ENCODE measurements at regions not wholly inside any gene's neighbourhood (a gene's known extent, or its start where the extent isn't known, plus 50 kb on each side); places are given as distances from the start of the nearest gene placed in this dataset.

DNA sequence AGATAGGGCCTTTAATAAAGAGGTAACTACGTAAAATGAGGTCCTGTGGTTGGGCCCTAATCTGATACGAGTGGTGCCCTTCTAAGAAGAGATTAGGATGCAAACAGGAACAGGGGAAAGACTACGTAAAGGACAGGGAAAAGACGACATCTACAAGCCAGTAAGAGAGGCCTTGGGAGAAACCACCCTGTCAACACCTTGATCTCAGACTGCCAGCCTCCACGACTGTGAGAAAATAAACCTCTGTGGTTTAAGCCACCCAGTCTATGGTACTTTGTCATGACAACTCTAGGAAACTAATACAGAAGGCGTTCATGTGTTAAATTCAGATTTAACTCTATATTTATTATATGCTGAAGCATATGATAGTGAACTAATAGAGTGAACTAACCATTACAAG, 566.3 kb downstream of the UQCRFS1 start:
- Histone ChIP-seq H3K9ac (ENCODE audit: low read length in 5 of 5) (no peak overlapping the region), H3K27me3 (ENCODE audit: control insufficient read depth in 5 of 5, insufficient read depth in 4 of 5, low read length in 5 of 5) (peaks cover 0 to 3% (median 2%) of the 10 kb centered on the region in 5 donors), H3K4me1 (ENCODE audit: control insufficient read depth in 5 of 5, insufficient read depth in 5 of 5, low read length in 5 of 5) (peaks cover 0 to 16% (median 0%) of the 10 kb centered on the region in 5 donors), H3K36me3 (ENCODE audit: control insufficient read depth in 5 of 5, insufficient read depth in 5 of 5, low read length in 5 of 5) (no peaks in the 10 kb centered on the region), H3K4me3 (ENCODE audit: low read depth in 1 of 5, low read length in 5 of 5) (no peak overlapping the region), H3K27ac (ENCODE audit: low read depth, low read length) (no peak overlapping the region), H3K9me3 (ENCODE audit: control insufficient read depth in 5 of 5, low read length in 5 of 5) (no peaks in the 10 kb centered on the region)

DNA sequence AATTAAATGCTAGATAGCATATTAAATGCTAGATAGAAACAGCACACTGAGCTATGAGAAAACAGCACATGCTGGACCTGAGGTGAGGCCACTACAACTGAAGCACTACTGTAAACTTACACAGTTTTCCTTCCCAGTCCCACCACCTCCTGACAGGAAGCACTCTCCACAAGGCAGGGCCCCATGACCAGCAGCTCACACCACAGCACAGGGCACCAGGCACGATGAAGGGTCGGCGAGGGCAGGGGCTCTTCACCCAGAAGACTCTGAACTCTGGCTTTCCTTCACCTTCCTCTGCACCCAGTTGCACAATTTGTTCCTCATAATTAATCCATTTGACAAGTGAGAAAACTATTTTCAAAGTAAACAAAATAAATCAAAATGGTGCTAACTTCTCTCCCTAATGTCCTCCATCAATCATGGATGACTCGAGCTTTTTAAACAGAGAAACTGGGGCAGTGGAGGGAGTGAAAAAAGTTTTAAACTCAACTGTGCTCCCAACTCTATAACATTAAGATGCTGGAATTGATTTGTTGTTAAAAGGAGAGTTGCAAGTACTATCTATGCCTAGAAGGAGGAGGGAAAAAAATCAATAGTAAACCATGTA, 568.7 kb downstream of the UQCRFS1 start:
- Histone ChIP-seq H3K27ac (ENCODE audit: low read depth, low read length) (no peak overlapping the region), H3K9ac (ENCODE audit: low read length in 5 of 5) (no peak overlapping the region), H3K27me3 (ENCODE audit: control insufficient read depth in 5 of 5, insufficient read depth in 4 of 5, low read length in 5 of 5) (peaks cover 0 to 2% (median 0%) of the 10 kb centered on the region in 5 donors), H3K9me3 (ENCODE audit: control insufficient read depth in 5 of 5, low read length in 5 of 5) (no peaks in the 10 kb centered on the region), H3K36me3 (ENCODE audit: control insufficient read depth in 5 of 5, insufficient read depth in 5 of 5, low read length in 5 of 5) (no peaks in the 10 kb centered on the region), H3K4me1 (ENCODE audit: control insufficient read depth in 5 of 5, insufficient read depth in 5 of 5, low read length in 5 of 5) (peaks cover 0 to 16% (median 0%) of the 10 kb centered on the region in 5 donors), H3K4me3 (ENCODE audit: low read depth in 1 of 5, low read length in 5 of 5) (no peak overlapping the region)

DNA sequence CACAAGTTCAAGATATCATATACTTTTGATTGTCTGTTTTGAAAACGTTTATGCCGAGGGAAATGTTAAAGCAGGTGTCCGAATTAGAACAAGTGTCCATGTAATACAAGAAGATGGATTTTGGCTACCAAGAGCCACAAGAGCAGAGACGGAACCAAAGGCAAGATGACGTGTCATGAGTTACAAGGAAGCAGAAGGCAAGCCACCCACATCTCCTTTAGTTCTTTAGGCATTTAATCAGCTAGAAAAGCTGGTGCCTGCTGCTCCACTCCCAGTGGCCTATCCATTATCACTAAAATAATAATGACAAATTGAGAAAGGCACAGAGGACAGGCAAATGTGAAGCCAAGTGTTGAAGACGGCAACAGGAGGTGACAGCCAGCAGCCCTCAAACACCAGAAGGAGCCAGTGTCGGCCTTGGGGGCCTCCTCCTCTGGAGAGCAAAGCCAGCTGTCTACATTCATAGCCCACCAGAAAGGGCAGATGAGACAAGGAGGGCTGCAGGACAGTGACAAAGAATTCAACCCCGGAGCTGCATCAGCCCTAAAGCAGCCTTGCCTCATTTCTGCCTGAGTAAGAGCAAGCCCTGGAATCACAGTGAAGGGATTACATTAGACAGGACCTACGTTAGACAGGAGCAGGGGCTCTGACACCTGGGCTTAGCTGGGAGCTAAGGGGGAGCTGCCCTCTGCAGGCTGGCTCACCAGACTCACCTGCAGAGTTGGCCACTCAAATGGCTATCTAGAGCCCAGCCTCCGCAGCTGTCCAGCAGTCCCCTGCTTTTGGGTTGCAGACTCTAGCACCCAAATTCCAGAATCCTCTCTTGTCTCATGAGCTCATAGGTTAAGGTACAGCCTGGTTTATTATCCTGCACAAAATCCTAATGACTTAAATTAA, 569.9 kb downstream of the UQCRFS1 start:
- no peak overlapping the region for H3K4me3 ChIP-seq (ENCODE audit: low read depth in 1 of 5, low read length in 5 of 5)
- H3K27me3 ChIP-seq (ENCODE audit: control insufficient read depth in 5 of 5, insufficient read depth in 4 of 5, low read length in 5 of 5), result peaks cover 0 to 2% (median 0%) of the 10 kb centered on the region in 5 donors
- H3K9ac ChIP-seq (ENCODE audit: low read length in 5 of 5), result no peak overlapping the region
- no peaks in the 10 kb centered on the region for H3K36me3 ChIP-seq (ENCODE audit: control insufficient read depth in 5 of 5, insufficient read depth in 5 of 5, low read length in 5 of 5)
- H3K27ac ChIP-seq (ENCODE audit: low read depth, low read length), result no peak overlapping the region
- H3K4me1 ChIP-seq (ENCODE audit: control insufficient read depth in 5 of 5, insufficient read depth in 5 of 5, low read length in 5 of 5), result peaks cover 0 to 16% (median 0%) of the 10 kb centered on the region in 5 donors
- no peaks in the 10 kb centered on the region for H3K9me3 ChIP-seq (ENCODE audit: control insufficient read depth in 5 of 5, low read length in 5 of 5)

DNA sequence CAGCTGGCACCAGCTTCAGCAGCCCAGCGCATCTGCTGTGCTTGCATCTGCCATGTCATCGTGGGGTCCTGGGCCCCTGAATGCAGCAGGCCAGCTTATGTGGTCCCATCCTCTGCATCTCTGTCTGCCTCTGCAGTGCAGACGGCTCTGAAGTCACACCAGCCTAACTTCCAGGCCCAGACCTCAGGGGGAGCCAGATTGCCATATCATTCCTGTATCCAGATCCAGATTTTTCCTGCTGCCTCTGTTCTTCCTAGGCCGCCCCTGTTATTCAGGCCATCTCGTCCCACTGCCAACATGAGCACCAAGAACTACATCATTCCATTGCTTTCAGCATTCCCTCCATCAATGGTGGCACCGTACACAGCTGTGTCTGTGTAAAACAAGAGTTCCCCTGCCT, 571.6 kb downstream of the UQCRFS1 start:
- Histone ChIP-seq H3K9me3 (ENCODE audit: control insufficient read depth in 5 of 5, low read length in 5 of 5) (no peaks in the 10 kb centered on the region), H3K4me3 (ENCODE audit: low read depth in 1 of 5, low read length in 5 of 5) (no peak overlapping the region), H3K27me3 (ENCODE audit: control insufficient read depth in 5 of 5, insufficient read depth in 4 of 5, low read length in 5 of 5) (peaks cover 0 to 2% (median 0%) of the 10 kb centered on the region in 5 donors), H3K4me1 (ENCODE audit: control insufficient read depth in 5 of 5, insufficient read depth in 5 of 5, low read length in 5 of 5) (peaks cover 0 to 16% (median 0%) of the 10 kb centered on the region in 5 donors), H3K36me3 (ENCODE audit: control insufficient read depth in 5 of 5, insufficient read depth in 5 of 5, low read length in 5 of 5) (no peaks in the 10 kb centered on the region), H3K27ac (ENCODE audit: low read depth, low read length) (no peak overlapping the region), H3K9ac (ENCODE audit: low read length in 5 of 5) (no peak overlapping the region)

DNA sequence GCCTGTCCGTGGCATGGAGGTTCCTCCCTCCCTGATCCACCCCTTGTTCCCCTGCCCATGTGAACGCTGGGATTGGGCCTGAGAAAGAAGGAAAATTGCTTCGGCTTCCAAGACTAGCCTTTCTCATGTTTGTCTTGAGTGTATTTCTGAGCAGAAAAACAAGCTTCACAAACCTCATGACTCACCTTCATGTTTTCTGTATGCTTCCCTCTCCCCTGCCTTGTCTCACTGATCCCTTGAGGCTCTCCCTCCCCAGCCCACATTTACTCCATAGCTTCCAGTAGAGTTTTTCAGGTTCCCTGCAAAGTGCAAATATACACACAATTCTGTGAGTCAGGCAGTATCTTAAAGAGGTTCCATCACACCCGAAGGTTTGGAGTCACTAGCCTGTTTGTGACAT, 572.4 kb downstream of the UQCRFS1 start:
- H3K4me3 ChIP-seq (ENCODE audit: low read depth in 1 of 5, low read length in 5 of 5), result no peak overlapping the region
- H3K4me1 ChIP-seq (ENCODE audit: control insufficient read depth in 5 of 5, insufficient read depth in 5 of 5, low read length in 5 of 5), result peaks cover 0 to 13% (median 0%) of the 10 kb centered on the region in 5 donors
- peaks cover 0 to 2% (median 0%) of the 10 kb centered on the region in 5 donors for H3K27me3 ChIP-seq (ENCODE audit: control insufficient read depth in 5 of 5, insufficient read depth in 4 of 5, low read length in 5 of 5)
- no peaks in the 10 kb centered on the region for H3K36me3 ChIP-seq (ENCODE audit: control insufficient read depth in 5 of 5, insufficient read depth in 5 of 5, low read length in 5 of 5)
- H3K27ac ChIP-seq (ENCODE audit: low read depth, low read length), result no peak overlapping the region
- H3K9ac ChIP-seq (ENCODE audit: low read length in 5 of 5), result no peak overlapping the region
- no peaks in the 10 kb centered on the region for H3K9me3 ChIP-seq (ENCODE audit: control insufficient read depth in 5 of 5, low read length in 5 of 5)

DNA sequence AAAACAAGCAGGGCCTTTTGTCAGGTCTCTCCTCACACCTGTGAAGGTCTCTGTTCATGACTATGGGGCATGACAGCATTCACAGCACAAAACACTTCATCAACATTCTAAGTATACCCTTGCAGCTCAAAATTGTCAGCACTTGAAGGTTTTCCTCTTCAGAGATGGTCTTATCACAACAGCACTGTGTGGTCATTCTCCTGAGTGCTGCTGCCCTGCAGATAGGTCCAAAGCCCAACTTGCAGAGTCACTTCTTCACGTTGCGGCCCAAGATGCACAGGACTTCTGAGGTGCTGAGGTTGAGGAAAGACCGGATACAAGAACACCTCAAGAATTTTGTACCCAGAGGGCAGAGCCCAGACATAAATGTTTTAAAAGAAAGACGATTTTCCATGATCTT, 574.5 kb downstream of the UQCRFS1 start:
- Histone ChIP-seq H3K27me3 (ENCODE audit: control insufficient read depth in 5 of 5, insufficient read depth in 4 of 5, low read length in 5 of 5) (peaks cover 0 to 2% (median 0%) of the 10 kb centered on the region in 5 donors), H3K36me3 (ENCODE audit: control insufficient read depth in 5 of 5, insufficient read depth in 5 of 5, low read length in 5 of 5) (no peaks in the 10 kb centered on the region), H3K4me1 (ENCODE audit: control insufficient read depth in 5 of 5, insufficient read depth in 5 of 5, low read length in 5 of 5) (no peaks in the 10 kb centered on the region), H3K9me3 (ENCODE audit: control insufficient read depth in 5 of 5, low read length in 5 of 5) (peaks cover 0 to 3% (median 0%) of the 10 kb centered on the region in 5 donors), H3K27ac (ENCODE audit: low read depth, low read length) (no peak overlapping the region), H3K9ac (ENCODE audit: low read length in 5 of 5) (no peak overlapping the region), H3K4me3 (ENCODE audit: low read depth in 1 of 5, low read length in 5 of 5) (no peak overlapping the region)

DNA sequence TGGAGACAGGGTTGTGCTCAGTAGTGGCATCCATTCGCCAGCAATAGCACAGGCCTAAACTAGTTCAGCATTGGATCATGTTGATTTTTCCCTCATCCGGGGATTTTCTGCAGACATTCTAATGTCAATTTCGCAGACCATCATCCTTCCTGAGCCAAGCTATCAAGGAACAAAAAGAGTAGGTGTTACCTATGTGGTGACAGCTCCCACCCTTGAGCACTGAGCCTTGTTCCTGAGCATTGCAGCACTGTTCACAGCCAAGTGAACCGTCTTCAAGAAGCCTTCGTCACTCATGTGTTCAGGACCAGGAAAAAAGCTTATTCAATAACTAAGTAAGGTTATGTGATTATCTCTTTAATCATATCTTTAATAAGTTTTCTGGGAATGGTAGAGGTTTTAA, 576.2 kb downstream of the UQCRFS1 start:
- Histone ChIP-seq H3K36me3 (ENCODE audit: control insufficient read depth in 5 of 5, insufficient read depth in 5 of 5, low read length in 5 of 5) (no peaks in the 10 kb centered on the region), H3K9me3 (ENCODE audit: control insufficient read depth in 5 of 5, low read length in 5 of 5) (peaks cover 0 to 3% (median 0%) of the 10 kb centered on the region in 5 donors), H3K27me3 (ENCODE audit: control insufficient read depth in 5 of 5, insufficient read depth in 4 of 5, low read length in 5 of 5) (no peaks in the 10 kb centered on the region), H3K4me1 (ENCODE audit: control insufficient read depth in 5 of 5, insufficient read depth in 5 of 5, low read length in 5 of 5) (no peaks in the 10 kb centered on the region), H3K4me3 (ENCODE audit: low read depth in 1 of 5, low read length in 5 of 5) (no peak overlapping the region), H3K9ac (ENCODE audit: low read length in 5 of 5) (no peak overlapping the region), H3K27ac (ENCODE audit: low read depth, low read length) (no peak overlapping the region)

DNA sequence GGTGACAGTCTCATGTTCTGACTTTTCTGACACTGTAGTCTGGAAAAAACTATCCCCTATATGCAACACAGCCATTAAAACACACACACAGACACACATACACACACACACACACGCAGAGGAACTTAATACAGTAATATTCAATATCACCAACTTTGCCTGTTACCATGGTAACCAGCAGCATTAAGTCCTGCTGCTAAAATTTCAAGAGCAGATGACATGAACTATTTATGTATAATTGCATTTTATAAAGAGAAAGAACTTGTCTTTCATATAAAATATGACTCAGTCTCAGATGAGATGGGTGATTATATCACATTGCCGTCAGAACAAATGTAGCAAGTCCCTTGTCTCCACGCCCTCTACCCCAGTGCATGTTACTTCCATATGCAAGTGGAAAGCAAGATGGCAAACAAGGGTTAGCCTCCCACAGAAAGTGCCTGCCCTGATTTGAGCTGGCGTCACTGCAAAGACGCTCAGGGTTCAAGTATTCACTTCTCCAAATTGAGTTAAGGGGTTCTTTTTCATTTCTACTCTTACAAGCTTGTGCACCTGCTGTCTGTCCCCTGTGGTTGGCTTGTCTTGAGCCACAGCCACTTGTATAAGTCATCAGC, 576.8 kb downstream of the UQCRFS1 start:
- H3K9ac ChIP-seq (ENCODE audit: low read length in 5 of 5), result no peak overlapping the region
- no peak overlapping the region for H3K27ac ChIP-seq (ENCODE audit: low read depth, low read length)
- H3K27me3 ChIP-seq (ENCODE audit: control insufficient read depth in 5 of 5, insufficient read depth in 4 of 5, low read length in 5 of 5), result no peaks in the 10 kb centered on the region

DNA sequence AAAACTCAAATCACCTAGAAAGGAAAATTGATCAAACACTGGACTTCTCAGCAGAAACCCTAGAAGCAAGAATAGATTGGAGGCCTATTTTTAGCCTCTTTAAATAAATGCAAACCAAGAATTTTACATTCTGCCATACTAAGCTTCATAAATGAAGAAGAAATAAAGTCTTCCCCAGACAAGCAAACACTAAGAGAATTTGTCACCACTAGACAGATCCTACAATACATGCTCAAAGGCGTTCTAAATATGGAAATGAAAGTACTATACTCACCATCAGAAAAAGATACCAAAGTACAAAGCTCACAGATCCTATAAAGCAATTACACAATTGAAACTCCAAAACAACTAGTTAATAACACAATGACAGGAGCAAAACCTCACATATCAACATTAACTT, 578.1 kb downstream of the UQCRFS1 start:
- H3K9me3 ChIP-seq (ENCODE audit: control insufficient read depth in 5 of 5, low read length in 5 of 5), result peaks cover 0 to 3% (median 0%) of the 10 kb centered on the region in 5 donors
- no peak overlapping the region for H3K9ac ChIP-seq (ENCODE audit: low read length in 5 of 5)
- no peak overlapping the region for H3K4me3 ChIP-seq (ENCODE audit: low read depth in 1 of 5, low read length in 5 of 5)
- no peak overlapping the region for H3K27ac ChIP-seq (ENCODE audit: low read depth, low read length)
- H3K36me3 ChIP-seq (ENCODE audit: control insufficient read depth in 5 of 5, insufficient read depth in 5 of 5, low read length in 5 of 5), result no peaks in the 10 kb centered on the region
- no peaks in the 10 kb centered on the region for H3K4me1 ChIP-seq (ENCODE audit: control insufficient read depth in 5 of 5, insufficient read depth in 5 of 5, low read length in 5 of 5)
- H3K27me3 ChIP-seq (ENCODE audit: control insufficient read depth in 5 of 5, insufficient read depth in 4 of 5, low read length in 5 of 5), result no peaks in the 10 kb centered on the region

More for the DNA sequence above, 576.8 kb downstream of the UQCRFS1 start:
- H3K9me3 ChIP-seq (ENCODE audit: control insufficient read depth in 5 of 5, low read length in 5 of 5), result peaks cover 0 to 3% (median 0%) of the 10 kb centered on the region in 5 donors
- H3K4me3 ChIP-seq (ENCODE audit: low read depth in 1 of 5, low read length in 5 of 5), result no peak overlapping the region
- H3K36me3 ChIP-seq (ENCODE audit: control insufficient read depth in 5 of 5, insufficient read depth in 5 of 5, low read length in 5 of 5), result no peaks in the 10 kb centered on the region
- H3K4me1 ChIP-seq (ENCODE audit: control insufficient read depth in 5 of 5, insufficient read depth in 5 of 5, low read length in 5 of 5), result no peaks in the 10 kb centered on the region

DNA sequence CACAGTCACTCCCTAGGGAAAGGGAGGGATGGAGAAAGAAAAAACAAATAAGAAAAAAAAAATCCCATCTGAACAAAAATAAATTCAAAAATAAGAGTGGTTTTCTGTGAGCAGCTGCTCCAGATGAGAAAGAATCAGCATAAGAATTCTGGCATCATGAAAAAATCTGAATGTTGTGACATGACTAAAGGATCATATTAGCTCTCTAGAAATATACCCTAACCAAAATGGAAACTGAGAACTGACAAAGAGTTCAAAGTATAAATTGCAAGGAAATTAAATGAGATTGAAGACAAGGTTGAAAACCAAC, 579.0 kb downstream of the UQCRFS1 start:
- Histone ChIP-seq H3K9me3 (ENCODE audit: control insufficient read depth in 5 of 5, low read length in 5 of 5) (peaks cover 0 to 3% (median 0%) of the 10 kb centered on the region in 5 donors), H3K4me1 (ENCODE audit: control insufficient read depth in 5 of 5, insufficient read depth in 5 of 5, low read length in 5 of 5) (no peaks in the 10 kb centered on the region), H3K9ac (ENCODE audit: low read length in 5 of 5) (no peak overlapping the region), H3K27ac (ENCODE audit: low read depth, low read length) (no peak overlapping the region), H3K27me3 (ENCODE audit: control insufficient read depth in 5 of 5, insufficient read depth in 4 of 5, low read length in 5 of 5) (no peaks in the 10 kb centered on the region), H3K4me3 (ENCODE audit: low read depth in 1 of 5, low read length in 5 of 5) (no peak overlapping the region), H3K36me3 (ENCODE audit: control insufficient read depth in 5 of 5, insufficient read depth in 5 of 5, low read length in 5 of 5) (no peaks in the 10 kb centered on the region)
